ENCODE measurements at regions not wholly inside any gene's neighbourhood (a gene's known extent, or its start where the extent isn't known, plus 50 kb on each side); places are given as distances from the start of the nearest gene placed in this dataset.

DNA sequence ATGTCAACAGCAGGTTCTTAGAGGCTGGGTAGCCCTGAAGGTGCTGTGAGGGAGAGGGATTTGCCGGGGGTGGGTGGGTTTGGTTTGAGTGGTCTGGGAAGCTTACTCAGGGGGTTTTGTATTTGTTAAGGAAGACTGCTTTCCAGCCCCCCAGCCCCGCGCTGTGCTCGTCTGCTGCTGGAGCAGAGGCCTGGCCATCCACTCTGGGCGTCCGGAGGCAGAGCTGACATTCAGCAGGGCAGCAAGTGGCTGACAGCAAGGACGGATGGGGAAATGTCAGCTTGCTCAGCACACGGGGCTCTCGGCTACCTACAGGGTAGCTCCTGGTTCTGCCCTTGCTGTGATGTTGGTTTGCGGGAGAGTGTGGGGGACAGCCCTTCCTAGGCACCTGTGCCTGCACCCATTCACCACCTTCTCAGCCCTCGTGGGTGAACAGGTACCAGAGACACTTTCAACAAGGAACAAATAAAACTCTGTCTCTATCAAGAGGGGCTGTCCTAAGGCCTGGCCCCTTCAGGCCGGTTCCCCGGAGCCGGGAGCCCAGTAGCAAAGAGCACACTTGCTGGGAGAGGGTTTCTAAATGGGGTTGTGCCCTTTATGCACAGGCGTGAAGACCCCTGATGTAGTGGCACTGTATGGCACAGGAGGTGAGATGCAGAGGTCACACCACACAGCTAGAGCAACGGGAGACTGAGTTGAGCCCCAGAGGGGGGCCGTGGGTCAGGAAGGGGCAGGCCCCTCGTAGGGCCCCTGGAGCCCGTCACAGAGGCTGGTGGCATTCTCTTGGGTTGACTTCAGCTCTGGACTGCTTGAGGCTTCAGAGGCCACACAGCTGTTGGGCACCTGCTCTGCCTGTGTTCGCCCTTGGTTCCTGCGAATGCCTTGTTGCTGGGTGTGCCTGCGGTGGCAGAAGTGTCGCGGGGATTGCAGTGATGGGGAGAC is 72.2 kb upstream of the SHH start:
- intact Hi-C loops (cut with DNase I) = no loop called here
- WGBS, 2 donors = 79 to 95% methylated on average over 3 to 4 of the region's 24 CpGs
- no peak for DNase-seq

GRCh38 chr7:155883491-155884224 is 71.4 kb upstream of the SHH start:
- no peaks in the 10 kb centered on the region for H3K36me3 ChIP-seq
- no peak overlapping the region for H3K4me3 ChIP-seq
- DNase-seq = no peak
- intact Hi-C loops (cut with DNase I) = no loop called here
- H3K4me1 ChIP-seq = peaks cover 0 to 9% (median 0%) of the 10 kb centered on the region in 3 donors
- 72 to 84% methylated on average over 4 to 10 of the region's 16 CpGs for WGBS, 2 donors
- TF ChIP-seq, protein P1, sequence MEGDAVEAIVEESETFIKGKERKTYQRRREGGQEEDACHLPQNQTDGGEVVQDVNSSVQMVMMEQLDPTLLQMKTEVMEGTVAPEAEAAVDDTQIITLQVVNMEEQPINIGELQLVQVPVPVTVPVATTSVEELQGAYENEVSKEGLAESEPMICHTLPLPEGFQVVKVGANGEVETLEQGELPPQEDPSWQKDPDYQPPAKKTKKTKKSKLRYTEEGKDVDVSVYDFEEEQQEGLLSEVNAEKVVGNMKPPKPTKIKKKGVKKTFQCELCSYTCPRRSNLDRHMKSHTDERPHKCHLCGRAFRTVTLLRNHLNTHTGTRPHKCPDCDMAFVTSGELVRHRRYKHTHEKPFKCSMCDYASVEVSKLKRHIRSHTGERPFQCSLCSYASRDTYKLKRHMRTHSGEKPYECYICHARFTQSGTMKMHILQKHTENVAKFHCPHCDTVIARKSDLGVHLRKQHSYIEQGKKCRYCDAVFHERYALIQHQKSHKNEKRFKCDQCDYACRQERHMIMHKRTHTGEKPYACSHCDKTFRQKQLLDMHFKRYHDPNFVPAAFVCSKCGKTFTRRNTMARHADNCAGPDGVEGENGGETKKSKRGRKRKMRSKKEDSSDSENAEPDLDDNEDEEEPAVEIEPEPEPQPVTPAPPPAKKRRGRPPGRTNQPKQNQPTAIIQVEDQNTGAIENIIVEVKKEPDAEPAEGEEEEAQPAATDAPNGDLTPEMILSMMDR (IDR thresholded peaks at IDR 0.05) = no peak
- TF ChIP-seq POLR2A (IDR thresholded peaks at IDR 0.05) = no peak
- H3K27ac ChIP-seq = no peak overlapping the region
- no peaks in the 10 kb centered on the region for H3K9me3 ChIP-seq
- peaks cover 0 to 5% (median 0%) of the 10 kb centered on the region in 4 donors for H3K27me3 ChIP-seq

More for the DNA sequence above, 72.2 kb upstream of the SHH start:
- Histone ChIP-seq H3K4me1 (peaks cover 0 to 9% (median 0%) of the 10 kb centered on the region in 3 donors), H3K36me3 (no peaks in the 10 kb centered on the region), H3K27me3 (peaks cover 0 to 5% (median 0%) of the 10 kb centered on the region in 4 donors), H3K27ac (no peak overlapping the region), H3K9me3 (no peaks in the 10 kb centered on the region), H3K4me3 (no peak overlapping the region)
- TF ChIP-seq POLR2A (IDR thresholded peaks at IDR 0.05) = no peak
- TF ChIP-seq, protein P1 (IDR thresholded peaks at IDR 0.05) = no peak

DNA sequence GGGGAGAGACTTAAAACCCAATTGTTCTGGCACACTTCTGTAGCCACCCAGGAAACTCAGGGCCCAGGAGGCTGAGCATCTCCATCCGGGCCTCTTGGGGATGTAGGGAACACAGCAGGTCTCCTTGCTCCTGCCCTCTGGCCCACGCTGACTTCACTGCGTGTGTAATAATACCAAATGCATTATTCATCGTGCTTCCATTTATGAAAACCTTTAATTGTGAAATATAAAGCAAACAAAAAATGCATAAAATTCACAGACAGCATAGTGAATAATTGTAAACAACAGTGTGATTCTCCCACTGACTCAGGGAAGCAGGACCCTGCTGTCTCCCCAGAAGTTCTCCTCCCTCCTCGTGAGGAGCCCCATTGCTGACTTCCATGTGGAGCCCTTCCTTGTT is 70.3 kb upstream of the SHH start:
- Histone ChIP-seq H3K27me3 (peaks cover 0 to 7% (median 0%) of the 10 kb centered on the region in 4 donors), H3K36me3 (no peaks in the 10 kb centered on the region), H3K27ac (no peak overlapping the region), H3K9me3 (no peaks in the 10 kb centered on the region), H3K4me1 (peaks cover 0 to 9% (median 0%) of the 10 kb centered on the region in 3 donors), H3K4me3 (no peak overlapping the region)
- no peak for DNase-seq
- WGBS, 2 donors = 64 to 77% methylated on average over 5 of the region's 5 CpGs
- TF ChIP-seq, protein P1 (IDR thresholded peaks at IDR 0.05) = no peak
- no peak for TF ChIP-seq POLR2A (IDR thresholded peaks at IDR 0.05)
- intact Hi-C loops (cut with DNase I) = no loop called here

- peaks cover 0 to 9% (median 0%) of the 10 kb centered on the region in 3 donors for H3K4me1 ChIP-seq
- intact Hi-C loops (cut with DNase I) = no loop called here
- 90 to 96% methylated on average over 9 to 21 of the region's 34 CpGs for WGBS, 2 donors
- no peaks in the 10 kb centered on the region for H3K36me3 ChIP-seq
- H3K27ac ChIP-seq = no peak overlapping the region
- no peaks in the 10 kb centered on the region for H3K9me3 ChIP-seq
- H3K27me3 ChIP-seq = peaks cover 0 to 7% (median 0%) of the 10 kb centered on the region in 4 donors
- no peak overlapping the region for H3K4me3 ChIP-seq
- DNase-seq = no peak
- TF ChIP-seq, protein P1 (IDR thresholded peaks at IDR 0.05) = no peak
- TF ChIP-seq POLR2A (IDR thresholded peaks at IDR 0.05) = no peak
These were observed 69.4 kb upstream of the SHH start for GRCh38 chr7:155881471-155882350.

All from esophagus squamous epithelium (tissue), 5 donors.